HCT116 (cell line): ENCODE measurements at regions not wholly inside any gene's neighbourhood (a gene's known extent, or its start where the extent isn't known, plus 50 kb on each side); places are given as distances from the start of the nearest gene placed in this dataset.

Experiments
- ATF3 ChIP-seq: IDR thresholded peaks from 2 replicates; pipeline ENCODE4 v1.6.1; 2012
- CTCF ChIP-seq, 3 experiments: fragments of 200-600 bp in 1 of 3; sonication (generic) in 1 of 3; IDR thresholded peaks in 2 of 3; conservative IDR thresholded peaks in 1 of 3; 2 replicates each; pipeline ENCODE4 v1.5.1; 2012 to 2017; ENCODE audit warnings: low read depth in 2 of 3, low read length in 2 of 3, antibody characterized with exemption in 1 of 3, borderline replicate concordance in 1 of 3, control low read depth in 1 of 3, mild to moderate bottlenecking in 1 of 3, mixed read lengths in 1 of 3, mixed run types in 1 of 3, moderate library complexity in 1 of 3; ENCODE audit not compliant: insufficient read depth in 1 of 3
- EZH2 ChIP-seq: fragments of 200-600 bp; sonication (generic); IDR thresholded peaks from 2 replicates; pipeline ENCODE4 v1.6.1; 2017; ENCODE audit warnings: antibody characterized with exemption, mixed run types
- EZH2phosphoT487 ChIP-seq: fragments of 200-600 bp; IDR thresholded peaks from 2 replicates; pipeline ENCODE4 v1.6.1; 2018; ENCODE audit warnings: antibody characterized with exemption, borderline replicate concordance
- FOSL1 ChIP-seq: IDR thresholded peaks from 2 replicates; pipeline ENCODE4 v1.6.1; 2012; ENCODE audit warnings: low read depth
- JUND ChIP-seq: IDR thresholded peaks from 2 replicates; pipeline ENCODE4 v1.6.1; 2012
- MAX ChIP-seq: IDR thresholded peaks from 2 replicates; pipeline ENCODE4 v1.6.1; 2012
- POLR2A ChIP-seq: IDR thresholded peaks from 2 replicates; pipeline ENCODE4 v1.7.0; 2011; ENCODE audit warnings: borderline replicate concordance; ENCODE audit not compliant: insufficient read depth, insufficient read length; ENCODE audit errors: extremely low read depth
- POLR2AphosphoS5 ChIP-seq: IDR thresholded peaks from 2 replicates; pipeline ENCODE4 v1.6.1; 2011; ENCODE audit warnings: mild to moderate bottlenecking, low read depth, low read length, moderate library complexity
- REST ChIP-seq: IDR thresholded peaks from 2 replicates; pipeline ENCODE4 v1.6.1; 2012; ENCODE audit warnings: low read depth
- SP1 ChIP-seq: IDR thresholded peaks from 2 replicates; pipeline ENCODE4 v1.6.1; 2012; ENCODE audit warnings: low read depth
- YY1 ChIP-seq: IDR thresholded peaks from 2 replicates; pipeline ENCODE4 v1.6.1; 2011; ENCODE audit warnings: low read length, low read depth, moderate library complexity, mild to moderate bottlenecking; ENCODE audit not compliant: insufficient replicate concordance; ENCODE audit errors: extremely low read depth

GRCh38 chr12:84804691-84805473 is 107.7 kb downstream of the SLC6A15 start:
- no peak for TF ChIP-seq SP1
- no peak for TF ChIP-seq POLR2AphosphoS5
- TF ChIP-seq ATF3: no peak
- no peak for TF ChIP-seq YY1
- TF ChIP-seq JUND: no peak
- no peak for TF ChIP-seq CTCF (IDR thresholded peaks at IDR 0.05 in 2 of 3, conservative IDR thresholded peaks at IDR 0.05 in 1 of 3; ENCODE audit: borderline replicate concordance in 1 of 3, insufficient read depth in 1 of 3, low read depth in 2 of 3, low read length in 2 of 3)
- no peak for TF ChIP-seq EZH2phosphoT487
- no peak for TF ChIP-seq EZH2
- TF ChIP-seq REST: no peak
- no peak for TF ChIP-seq FOSL1
- TF ChIP-seq POLR2A: no peak
- TF ChIP-seq MAX: no peak
